GM19238 (cell line): ENCODE measurements at regions not wholly inside any gene's neighbourhood (a gene's known extent, or its start where the extent isn't known, plus 50 kb on each side); places are given as distances from the start of the nearest gene placed in this dataset.
"Not testable (repeated sequence)": the region's sequence is repeated elsewhere in the genome, so short reads cannot be mapped to it uniquely, and the experiment has no call there.

Experiments
- DNase-seq: peaks from one replicate; pipeline ENCODE4 v3.0.0; 2011; ENCODE audit warnings: low spot score; ENCODE audit not compliant: insufficient read length

- DNase-seq = no peak
Measured at GRCh38 chr3:98644168-98644567, 50.8 kb upstream of the CPOX start.

DNA sequence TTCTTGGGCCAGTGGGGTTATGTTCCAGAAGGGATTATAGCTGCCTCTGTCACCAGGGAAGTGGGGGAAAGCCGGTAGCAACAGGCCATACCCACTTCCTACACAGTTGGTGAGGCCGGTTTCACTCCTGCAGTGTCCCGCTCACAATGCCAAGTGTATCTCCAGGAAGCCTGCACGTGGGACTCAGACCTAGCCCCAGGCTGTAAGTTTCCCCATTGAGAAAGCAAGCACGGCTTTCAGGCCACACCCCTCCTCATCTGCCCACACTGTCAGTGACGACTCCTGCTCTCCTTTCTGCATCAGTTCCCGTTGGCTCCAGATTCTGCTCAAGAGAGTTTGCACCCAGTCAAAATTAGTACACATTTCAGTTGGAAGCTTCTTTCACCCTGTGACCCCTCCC is 51.6 kb upstream of the CPOX start:
- DNase-seq = no peak

DNA sequence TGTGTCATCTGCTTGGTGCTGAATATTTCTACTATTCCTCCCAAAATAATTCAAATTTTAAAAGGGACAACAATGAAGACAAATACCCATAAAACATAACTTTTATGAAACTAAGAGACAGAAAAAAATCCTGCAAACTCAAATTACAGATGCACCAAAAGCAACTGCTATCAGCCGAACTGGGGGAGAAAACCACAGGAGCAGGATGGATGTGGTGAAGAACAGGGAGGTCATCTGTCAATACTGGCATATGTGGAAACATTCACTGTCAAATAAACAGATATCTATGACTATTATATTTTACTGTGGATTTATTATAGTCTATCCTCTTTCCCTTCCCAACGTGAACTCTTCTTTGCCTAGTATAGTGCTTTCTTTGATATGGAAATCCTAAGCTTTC is 53.3 kb upstream of the CPOX start:
- DNase-seq = no peak

DNA sequence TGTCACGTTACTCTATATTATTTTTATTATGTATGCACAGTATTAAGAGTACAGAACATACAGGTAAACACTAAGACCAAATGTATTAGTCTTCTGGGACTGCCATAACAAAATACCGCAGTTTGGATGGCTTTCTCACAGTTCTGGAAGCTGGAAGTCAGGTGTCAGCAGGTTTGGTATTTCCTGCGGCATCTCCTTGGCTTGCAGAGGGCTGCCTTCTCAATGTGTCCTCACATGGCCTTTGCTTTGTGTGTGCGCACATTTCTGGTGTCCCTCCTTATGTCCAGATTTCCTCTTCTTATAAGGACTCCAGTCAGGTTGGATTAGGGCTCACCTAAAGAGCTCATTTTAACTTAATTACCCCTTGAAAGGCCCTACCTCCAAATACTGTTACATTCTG is 53.8 kb upstream of the CPOX start:
- DNase-seq = no peak

GRCh38 chr3:98650971-98651779 is 57.8 kb upstream of the CPOX start:
- DNase-seq = no peak

DNA sequence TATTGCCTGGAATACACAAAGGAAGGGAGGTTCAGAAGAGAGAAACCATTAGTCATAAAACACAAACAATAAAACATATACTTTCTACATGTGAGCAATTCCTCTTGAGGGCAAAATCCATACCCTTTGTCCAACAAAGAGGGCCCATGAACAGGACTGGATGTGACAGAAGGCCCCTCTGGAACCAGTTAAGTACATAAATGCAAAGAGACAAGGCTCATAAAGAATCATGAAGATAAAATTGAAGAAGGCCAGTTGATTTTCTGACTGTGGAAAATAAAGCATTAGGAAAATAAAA is 58.3 kb upstream of the CPOX start:
- no peak for DNase-seq

DNA sequence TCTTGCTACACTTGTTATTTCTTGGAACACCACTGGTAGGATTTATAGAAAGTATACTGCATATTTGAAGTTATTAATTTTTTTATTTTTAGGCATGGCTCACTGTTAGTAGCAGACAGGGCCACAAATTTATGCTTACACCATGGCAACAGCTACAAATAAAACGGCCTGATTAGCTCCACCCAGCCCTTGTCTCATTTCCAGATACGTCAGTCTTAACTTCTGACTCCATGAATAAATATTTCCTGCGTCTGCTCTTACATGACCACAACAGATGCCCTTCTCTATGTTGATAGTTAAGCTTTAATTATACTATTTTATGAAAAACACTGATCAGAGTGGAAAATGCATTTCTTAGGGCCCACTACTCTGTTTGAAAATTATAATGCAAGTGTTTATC is 62.3 kb upstream of the CPOX start:
- no peak for DNase-seq

- peak; percentile 30 for DNase-seq
Measured at GRCh38 chr3:98657457-98657856, 64.0 kb upstream of the CPOX start.

- DNase-seq = no peak
Measured at GRCh38 chr3:98662699-98663098, 69.3 kb upstream of the CPOX start.

GRCh38 chr3:98670020-98670419 is 76.6 kb upstream of the CPOX start:
- no peak for DNase-seq

- DNase-seq = no peak
Measured at GRCh38 chr3:98679986-98680385, 83.2 kb upstream of the ST3GAL6 start.

GRCh38 chr3:98680723-98681122 is 82.4 kb upstream of the ST3GAL6 start:
- DNase-seq = no peak

GRCh38 chr3:98681486-98681885 is 81.7 kb upstream of the ST3GAL6 start:
- no peak for DNase-seq

DNA sequence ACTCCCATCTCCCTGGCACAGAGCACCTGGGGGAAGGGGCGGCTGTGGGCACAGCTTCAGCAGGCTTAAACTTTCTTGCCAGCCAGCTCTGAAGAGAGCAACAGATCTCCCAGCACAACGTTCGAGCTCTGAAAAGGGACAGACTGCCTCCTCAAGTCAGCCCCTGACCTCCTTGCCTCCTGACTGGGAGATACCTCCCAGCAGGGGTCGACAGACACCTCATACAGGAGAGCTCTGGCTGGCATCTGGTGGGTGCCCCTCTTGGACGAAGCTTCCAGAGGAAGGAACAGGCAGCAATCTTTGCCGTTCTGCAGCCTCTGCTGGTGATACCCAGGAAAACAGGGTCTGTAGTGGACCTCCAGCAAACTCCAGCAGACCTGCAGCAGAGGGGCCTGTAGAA is 80.7 kb upstream of the ST3GAL6 start:
- DNase-seq = not testable (repeated sequence)

DNA sequence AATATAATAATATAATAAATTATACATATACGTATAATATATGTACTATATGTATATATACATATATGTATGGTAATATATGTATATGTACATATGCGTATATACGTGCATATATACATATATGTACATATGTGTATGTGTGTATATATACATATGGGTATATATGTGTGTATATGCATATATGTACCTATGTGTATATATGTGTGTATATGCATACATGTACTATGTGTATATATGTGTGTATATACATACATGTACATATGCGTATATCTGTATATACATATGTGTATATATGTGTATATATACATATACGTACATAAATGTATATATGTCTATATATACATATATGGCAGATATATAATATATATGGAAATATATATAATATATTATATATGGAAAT is 74.8 kb upstream of the ST3GAL6 start:
- no peak for DNase-seq

- no peak for DNase-seq
Measured at GRCh38 chr3:98690876-98691275, 72.3 kb upstream of the ST3GAL6 start.

DNA sequence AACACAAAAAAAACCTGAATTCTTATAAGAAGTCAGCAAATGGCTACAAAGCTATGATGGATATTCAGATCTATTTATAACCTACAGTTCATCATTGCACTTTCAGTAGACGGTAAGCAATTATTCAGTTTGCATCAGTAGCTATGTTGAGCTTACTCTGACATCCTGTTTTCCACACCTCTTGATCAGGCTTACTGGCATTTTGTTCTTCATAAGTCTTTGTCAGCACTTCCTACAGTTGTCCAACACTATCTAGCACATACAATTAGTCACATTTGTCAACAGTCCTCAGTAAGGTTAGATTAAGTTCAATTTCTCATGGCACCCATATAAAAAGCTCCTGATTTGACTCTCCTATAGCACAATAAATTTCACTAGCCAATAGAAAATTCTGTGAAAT is 71.2 kb upstream of the ST3GAL6 start:
- DNase-seq = no peak

- no peak for DNase-seq
Measured at GRCh38 chr3:98692787-98693473, 70.2 kb upstream of the ST3GAL6 start.

- DNase-seq = no peak
Measured at GRCh38 chr3:98695796-98696195, 67.3 kb upstream of the ST3GAL6 start.

DNA sequence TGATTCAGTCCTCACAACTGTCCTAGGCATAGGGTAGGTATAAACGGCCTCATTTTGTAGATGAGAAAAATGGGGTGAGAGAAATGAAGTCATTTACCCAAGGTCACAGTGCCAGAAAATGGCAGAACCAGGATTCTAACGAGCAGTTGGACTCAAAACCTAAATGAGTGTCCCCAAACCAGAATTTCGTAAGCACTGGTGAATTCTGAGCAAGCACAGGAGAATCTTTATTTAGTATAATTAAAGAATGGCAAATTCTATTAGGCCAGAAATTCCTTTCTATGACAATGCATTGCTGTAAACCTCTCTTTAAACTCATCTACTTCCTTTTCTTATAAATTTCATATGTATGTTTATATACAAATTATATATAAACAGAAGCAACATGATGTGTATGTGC is 66.8 kb upstream of the ST3GAL6 start:
- not testable (repeated sequence) for DNase-seq

GRCh38 chr3:98697225-98697624 is 65.9 kb upstream of the ST3GAL6 start:
- DNase-seq = no peak

- no peak for DNase-seq
Measured at GRCh38 chr3:98699132-98699531, 64.0 kb upstream of the ST3GAL6 start.

DNA sequence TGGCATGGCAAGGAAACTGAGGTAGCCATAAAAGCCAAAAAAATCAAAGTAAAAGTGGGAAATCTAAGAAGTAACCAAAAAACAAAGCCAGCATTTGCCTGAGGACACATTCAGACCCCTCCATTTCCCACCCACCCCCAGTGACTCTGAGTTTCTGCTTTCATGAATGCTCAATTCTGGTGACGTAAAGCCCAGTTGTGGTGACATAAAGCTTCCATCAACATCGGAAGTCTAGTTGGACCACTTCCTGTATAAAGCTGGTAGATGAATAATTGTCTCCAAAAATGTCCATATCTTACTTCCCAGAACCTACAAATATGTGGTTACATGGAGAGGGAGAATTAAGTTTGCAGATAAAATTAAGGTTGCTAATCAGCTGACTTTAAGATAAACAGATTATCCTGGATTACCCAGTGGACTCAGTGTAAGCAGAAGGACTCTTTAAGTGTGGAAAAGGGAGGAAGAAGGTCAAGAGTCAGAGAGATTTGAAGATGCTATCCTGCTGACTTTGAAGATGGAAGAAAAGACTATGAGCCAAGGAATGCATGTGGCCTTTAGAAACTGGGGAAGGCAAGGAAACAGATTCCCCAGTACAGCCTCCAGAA is 62.0 kb upstream of the ST3GAL6 start:
- no peak for DNase-seq
